CD4-positive, alpha-beta T cell (primary cell): ENCODE measurements at regions not wholly inside any gene's neighbourhood (a gene's known extent, or its start where the extent isn't known, plus 50 kb on each side); places are given as distances from the start of the nearest gene placed in this dataset.

Experiments
- ATAC-seq: fragments of 200-7000 bp; cut with Tn5 transposase; one replicate; pipeline ENCODE4 v1.10.0; 2022; ENCODE audit warnings: mild to moderate bottlenecking; ENCODE audit not compliant: poor library complexity
- CTCF ChIA-PET: fragments of 350-600 bp; sonication (Branson Sonifier 250); formaldehyde crosslinking; loops from one replicate; lab custom pipeline; 2021; ENCODE audit warnings: antibody characterized with exemption, inconsistent platforms; lab: Charles Lee
- POLR2A ChIA-PET: fragments of 350-600 bp; sonication (Branson Sonifier 250); formaldehyde crosslinking; loops from one replicate; lab custom pipeline; 2021; ENCODE audit warnings: antibody characterized with exemption, inconsistent platforms; lab: Charles Lee
- DNase-seq, 14 experiments: peaks; one replicate each; pipeline ENCODE4 v3.0.0-alpha.2; 2013 to 2020; ENCODE audit warnings: mixed read lengths in 2 of 14
- H3K27ac ChIP-seq, 2 donors: one replicate each; pipeline versions ENCODE4 v1.5.1 to v1.7.0; 2013; ENCODE audit warnings: low read length in 2 of 2, low read depth in 1 of 2, mild to moderate bottlenecking in 1 of 2
- H3K27me3 ChIP-seq, 2 experiments: 1 replicate in 1 of 2; 2 replicates in 1 of 2; pipeline versions ENCODE4 v1.6.1 to v1.7.0; 2013; ENCODE audit warnings: low read length in 2 of 2, control low read depth in 1 of 2, mild to moderate bottlenecking in 1 of 2, moderate library complexity in 1 of 2; ENCODE audit not compliant: insufficient read depth in 2 of 2, control insufficient read depth in 1 of 2
- H3K36me3 ChIP-seq: one replicate; pipeline ENCODE4 v1.6.1; 2013; ENCODE audit warnings: low read length, control low read depth; ENCODE audit not compliant: insufficient read depth
- H3K4me1 ChIP-seq: one replicate; pipeline ENCODE4 v1.6.1; 2013; ENCODE audit warnings: low read length, control low read depth; ENCODE audit not compliant: insufficient read depth
- H3K4me3 ChIP-seq: one replicate; pipeline ENCODE4 v1.5.1; 2013; ENCODE audit warnings: mild to moderate bottlenecking, low read length, moderate library complexity
- H3K9me3 ChIP-seq, 2 experiments: 1 replicate in 1 of 2; 2 replicates in 1 of 2; pipeline versions ENCODE4 v1.6.1 to v1.7.0; 2013; ENCODE audit warnings: low read length in 2 of 2, mild to moderate bottlenecking in 2 of 2, control low read depth in 1 of 2, moderate library complexity in 1 of 2; ENCODE audit not compliant: control insufficient read depth in 1 of 2, insufficient read depth in 1 of 2
- H3K27ac Mint-ChIP-seq: one replicate; pipeline ENCODE4 v1.8.0; 2020; ENCODE audit warnings: mixed read lengths
- H3K27me3 Mint-ChIP-seq: one replicate; pipeline ENCODE4 v1.8.0; 2021; ENCODE audit warnings: mixed read lengths
- H3K36me3 Mint-ChIP-seq: one replicate; pipeline ENCODE4 v1.8.0; 2021; ENCODE audit warnings: low read depth, mixed read lengths
- H3K4me1 Mint-ChIP-seq: one replicate; pipeline ENCODE4 v1.8.0; 2021; ENCODE audit warnings: low read depth, mixed read lengths
- H3K4me3 Mint-ChIP-seq: one replicate; pipeline ENCODE4 v1.8.0; 2020; ENCODE audit warnings: mild to moderate bottlenecking, mixed read lengths
- H3K9me3 Mint-ChIP-seq: one replicate; pipeline ENCODE4 v1.8.0; 2020; ENCODE audit warnings: mixed read lengths
- intact Hi-C, 2 experiments: fragments of 100-400 bp; cut with DNase I in 1 of 2; cut with micrococcal nuclease in 1 of 2; formaldehyde crosslinking; loops; one replicate each; pipeline versions ENCODE4 v1.15.1 to v1.9.0; 2023 to 2025; cut with DNase I, micrococcal nuclease
- TF ChIP-seq, protein P1 (sequence below): fragments of 200-600 bp; IDR thresholded peaks from one replicate; pipeline ENCODE4 v1.8.0; 2022; ENCODE audit warnings: antibody characterized with exemption, mild to moderate bottlenecking

DNA sequence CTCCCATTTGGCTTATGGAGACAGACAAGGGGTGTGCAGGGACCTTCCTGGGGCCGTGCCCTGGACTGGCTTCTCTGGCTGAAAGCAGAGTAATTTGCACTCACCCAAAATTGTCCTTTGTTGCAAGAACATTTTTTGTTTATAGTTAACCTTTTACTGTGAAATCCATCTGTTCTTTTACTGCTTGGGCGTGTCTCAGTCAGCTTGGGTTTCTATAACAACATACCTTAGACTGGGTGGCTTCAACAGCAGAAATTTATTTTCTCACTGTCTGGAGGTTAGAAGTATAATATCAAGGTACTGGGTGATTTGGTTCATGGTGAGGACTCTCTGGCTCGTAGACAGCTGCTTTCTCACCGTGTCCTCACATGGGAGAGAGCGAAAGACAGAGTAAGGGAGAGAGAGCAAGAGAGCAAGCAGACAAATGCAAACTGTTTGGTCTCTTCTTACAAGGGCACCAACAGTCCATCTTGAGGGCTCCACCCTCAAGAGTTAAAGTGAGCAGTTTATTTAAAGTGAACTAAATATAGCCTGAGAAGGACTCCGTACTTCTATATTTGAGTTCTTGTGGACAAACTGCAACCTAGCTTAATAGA, 131.0 kb upstream of the NPY start:
- no peak overlapping the region for H3K27ac Mint-ChIP-seq
- Histone ChIP-seq H3K9me3 (peaks cover 5 to 13% of the 10 kb centered on the region in 2 experiments), H3K4me3 (no peak overlapping the region), H3K27me3 (peaks cover 0 to 8% of the 10 kb centered on the region in 2 experiments), H3K36me3 (no peaks in the 10 kb centered on the region), H3K4me1 (no peaks in the 10 kb centered on the region), H3K27ac (no peak overlapping the region)
- H3K27me3 Mint-ChIP-seq: peaks cover 21% of the 10 kb centered on the region
- TF ChIP-seq, protein P1, sequence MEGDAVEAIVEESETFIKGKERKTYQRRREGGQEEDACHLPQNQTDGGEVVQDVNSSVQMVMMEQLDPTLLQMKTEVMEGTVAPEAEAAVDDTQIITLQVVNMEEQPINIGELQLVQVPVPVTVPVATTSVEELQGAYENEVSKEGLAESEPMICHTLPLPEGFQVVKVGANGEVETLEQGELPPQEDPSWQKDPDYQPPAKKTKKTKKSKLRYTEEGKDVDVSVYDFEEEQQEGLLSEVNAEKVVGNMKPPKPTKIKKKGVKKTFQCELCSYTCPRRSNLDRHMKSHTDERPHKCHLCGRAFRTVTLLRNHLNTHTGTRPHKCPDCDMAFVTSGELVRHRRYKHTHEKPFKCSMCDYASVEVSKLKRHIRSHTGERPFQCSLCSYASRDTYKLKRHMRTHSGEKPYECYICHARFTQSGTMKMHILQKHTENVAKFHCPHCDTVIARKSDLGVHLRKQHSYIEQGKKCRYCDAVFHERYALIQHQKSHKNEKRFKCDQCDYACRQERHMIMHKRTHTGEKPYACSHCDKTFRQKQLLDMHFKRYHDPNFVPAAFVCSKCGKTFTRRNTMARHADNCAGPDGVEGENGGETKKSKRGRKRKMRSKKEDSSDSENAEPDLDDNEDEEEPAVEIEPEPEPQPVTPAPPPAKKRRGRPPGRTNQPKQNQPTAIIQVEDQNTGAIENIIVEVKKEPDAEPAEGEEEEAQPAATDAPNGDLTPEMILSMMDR: no peak
- ChIA-PET CTCF (no interaction called here), POLR2A (no interaction called here)
- DNase-seq: no peak
- no peaks in the 10 kb centered on the region for H3K36me3 Mint-ChIP-seq
- H3K4me1 Mint-ChIP-seq: no peaks in the 10 kb centered on the region
- H3K9me3 Mint-ChIP-seq: peaks cover 7% of the 10 kb centered on the region
- ATAC-seq: no peak
- no peak overlapping the region for H3K4me3 Mint-ChIP-seq
- intact Hi-C loops: no loop called here

DNA sequence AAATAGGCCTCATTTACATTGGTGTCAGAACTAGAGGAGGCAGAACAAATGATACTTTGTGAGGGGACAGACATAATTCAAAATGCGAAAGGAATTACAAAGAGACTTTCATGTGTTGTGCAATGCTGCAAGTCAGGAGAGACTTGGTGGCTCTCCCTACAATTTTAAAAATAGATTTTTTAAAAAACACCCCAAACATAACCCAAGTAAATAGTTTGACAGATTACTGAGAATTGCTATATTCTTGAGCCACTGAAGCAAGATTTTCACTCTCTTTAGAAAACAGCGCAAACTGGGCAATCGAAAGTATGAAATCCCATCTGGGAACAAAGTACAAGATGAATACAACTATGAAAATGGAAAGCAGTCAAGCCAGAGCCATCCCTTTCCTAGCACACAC, 126.3 kb upstream of the NPY start:
- H3K27me3 ChIP-seq: no peaks in the 10 kb centered on the region
- H3K4me1 Mint-ChIP-seq: no peaks in the 10 kb centered on the region
- intact Hi-C loops: no loop called here
- TF ChIP-seq, protein P1: no peak
- DNase-seq: no peak
- peaks cover 19% of the 10 kb centered on the region for H3K27me3 Mint-ChIP-seq
- no peaks in the 10 kb centered on the region for H3K36me3 Mint-ChIP-seq
- H3K9me3 ChIP-seq: no peaks in the 10 kb centered on the region
- POLR2A ChIA-PET: no interaction called here
- H3K4me1 ChIP-seq: no peaks in the 10 kb centered on the region
- CTCF ChIA-PET: no interaction called here
- H3K27ac Mint-ChIP-seq: no peak overlapping the region
- no peak for ATAC-seq
- no peak overlapping the region for H3K27ac ChIP-seq
- H3K36me3 ChIP-seq: no peaks in the 10 kb centered on the region
- no peak overlapping the region for H3K4me3 Mint-ChIP-seq
- H3K9me3 Mint-ChIP-seq: no peaks in the 10 kb centered on the region
- no peak overlapping the region for H3K4me3 ChIP-seq

DNA sequence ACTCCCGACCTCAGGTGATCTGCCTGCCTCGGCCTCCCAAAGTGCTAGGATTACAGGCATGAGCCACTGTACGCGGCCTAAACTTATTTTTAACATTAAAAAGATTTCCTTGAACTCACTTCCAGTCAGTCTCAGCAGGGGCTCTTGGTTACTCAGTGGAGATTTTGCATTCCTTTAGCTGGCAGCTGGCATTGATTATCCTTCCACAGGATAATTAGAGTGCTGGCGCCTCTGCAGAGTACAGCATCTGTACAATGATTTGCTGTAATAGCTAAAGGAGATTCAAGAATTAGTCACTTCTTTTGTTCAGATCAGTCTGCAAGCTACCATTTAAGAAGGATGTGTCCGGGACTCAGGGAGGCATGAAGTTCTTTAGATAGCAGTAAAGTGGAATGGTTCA, 125.0 kb upstream of the NPY start:
- Mint-ChIP-seq H3K9me3 (no peaks in the 10 kb centered on the region), H3K27me3 (peaks cover 18% of the 10 kb centered on the region), H3K4me1 (no peaks in the 10 kb centered on the region), H3K4me3 (no peak overlapping the region), H3K27ac (no peak overlapping the region), H3K36me3 (no peaks in the 10 kb centered on the region)
- peaks cover 0 to 6% of the 10 kb centered on the region in 2 experiments for H3K9me3 ChIP-seq
- CTCF ChIA-PET: no interaction called here
- no peak overlapping the region for H3K27ac ChIP-seq
- no peaks in the 10 kb centered on the region for H3K36me3 ChIP-seq
- DNase-seq: no peak
- POLR2A ChIA-PET: no interaction called here
- no peak for ATAC-seq
- no peaks in the 10 kb centered on the region for H3K27me3 ChIP-seq
- H3K4me1 ChIP-seq: no peaks in the 10 kb centered on the region
- intact Hi-C loops: no loop called here
- no peak overlapping the region for H3K4me3 ChIP-seq
- TF ChIP-seq, protein P1: no peak
